ELF-1 (cell line): ENCODE measurements at regions not wholly inside any gene's neighbourhood (a gene's known extent, or its start where the extent isn't known, plus 50 kb on each side); places are given as distances from the start of the nearest gene placed in this dataset.

Source experiments
- DNase-seq: peaks from one replicate; pipeline ENCODE4 v3.0.0-alpha.2; 2016; ENCODE audit warnings: low read depth, low spot score

GRCh38 chr12:94753036-94753679 lies 102.8 kb upstream of the TMCC3 start:
- DNase-seq, result no peak

GRCh38 chr12:94750864-94751263 lies 100.5 kb upstream of the TMCC3 start:
- DNase-seq, result no peak

- DNase-seq, result no peak
These were observed 99.5 kb upstream of the TMCC3 start for GRCh38 chr12:94749890-94750289.

- DNase-seq, result no peak
These were observed 99.1 kb upstream of the TMCC3 start for GRCh38 chr12:94749455-94749854.

- DNase-seq, result no peak
These were observed 98.5 kb upstream of the TMCC3 start for GRCh38 chr12:94748726-94749421.

- DNase-seq, result no peak
These were observed 95.2 kb upstream of the TMCC3 start for GRCh38 chr12:94745562-94745961.

- DNase-seq, result no peak
These were observed 92.8 kb upstream of the TMCC3 start for GRCh38 chr12:94743174-94743573.

- peak; percentile 89 for DNase-seq
These were observed 90.4 kb upstream of the TMCC3 start for GRCh38 chr12:94740601-94741362.

GRCh38 chr12:94736820-94737219 lies 86.5 kb upstream of the TMCC3 start:
- no peak for DNase-seq

- no peak for DNase-seq
These were observed 85.6 kb upstream of the TMCC3 start for GRCh38 chr12:94736004-94736403.

- DNase-seq, result no peak
These were observed 83.4 kb upstream of the TMCC3 start for GRCh38 chr12:94733727-94734126.

- DNase-seq, result no peak
These were observed 82.1 kb upstream of the TMCC3 start for GRCh38 chr12:94732367-94732990.

- DNase-seq, result no peak
These were observed 81.5 kb upstream of the TMCC3 start for GRCh38 chr12:94731733-94732360.

- no peak for DNase-seq
These were observed 80.5 kb upstream of the TMCC3 start for GRCh38 chr12:94730847-94731246.

- DNase-seq, result no peak
These were observed 76.0 kb upstream of the TMCC3 start for GRCh38 chr12:94726236-94726835.

- peak; percentile 29 for DNase-seq
These were observed 75.2 kb upstream of the TMCC3 start for GRCh38 chr12:94725375-94726168.

GRCh38 chr12:94722664-94723063 lies 72.3 kb upstream of the TMCC3 start:
- DNase-seq, result no peak

- no peak for DNase-seq
These were observed 70.8 kb upstream of the TMCC3 start for GRCh38 chr12:94721173-94721572.

GRCh38 chr12:94718114-94718513 lies 67.8 kb upstream of the TMCC3 start:
- DNase-seq, result no peak

GRCh38 chr12:94717656-94718055 lies 67.3 kb upstream of the TMCC3 start:
- no peak for DNase-seq

GRCh38 chr12:94717108-94717507 lies 66.8 kb upstream of the TMCC3 start:
- peak; percentile 8 for DNase-seq
